ENCODE measurements at regions not wholly inside any gene's neighbourhood (a gene's known extent, or its start where the extent isn't known, plus 50 kb on each side); places are given as distances from the start of the nearest gene placed in this dataset.

DNA sequence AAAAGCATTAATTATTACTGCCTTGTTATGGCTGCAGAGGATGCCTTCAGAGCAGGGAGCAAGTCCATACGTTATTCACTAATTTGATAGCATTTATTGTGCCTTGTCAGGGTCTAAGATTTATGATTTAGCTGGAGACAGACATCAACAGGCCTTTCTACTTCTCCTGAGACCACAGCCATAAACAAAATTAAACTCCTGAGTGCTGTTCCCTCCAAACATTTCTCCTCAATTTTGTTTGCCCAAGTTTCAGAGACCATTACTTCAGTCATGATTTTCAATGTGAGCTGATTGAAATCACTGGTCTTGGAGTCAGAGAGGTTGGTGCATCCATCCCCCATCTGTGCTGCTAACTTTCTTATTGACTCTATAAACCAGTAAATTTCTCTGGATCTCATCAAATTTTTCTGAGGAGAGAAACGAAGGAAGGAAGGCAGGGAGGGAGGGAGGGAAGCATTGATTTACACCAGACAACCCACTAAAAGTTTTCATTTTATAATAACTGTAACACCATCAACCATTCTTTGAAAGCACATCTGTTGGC, 423.6 kb upstream of the CDH11 start:
- in situ Hi-C loops (cut with MboI; ENCODE audit: low sequenced_read_pairs), result no loop called here

DNA sequence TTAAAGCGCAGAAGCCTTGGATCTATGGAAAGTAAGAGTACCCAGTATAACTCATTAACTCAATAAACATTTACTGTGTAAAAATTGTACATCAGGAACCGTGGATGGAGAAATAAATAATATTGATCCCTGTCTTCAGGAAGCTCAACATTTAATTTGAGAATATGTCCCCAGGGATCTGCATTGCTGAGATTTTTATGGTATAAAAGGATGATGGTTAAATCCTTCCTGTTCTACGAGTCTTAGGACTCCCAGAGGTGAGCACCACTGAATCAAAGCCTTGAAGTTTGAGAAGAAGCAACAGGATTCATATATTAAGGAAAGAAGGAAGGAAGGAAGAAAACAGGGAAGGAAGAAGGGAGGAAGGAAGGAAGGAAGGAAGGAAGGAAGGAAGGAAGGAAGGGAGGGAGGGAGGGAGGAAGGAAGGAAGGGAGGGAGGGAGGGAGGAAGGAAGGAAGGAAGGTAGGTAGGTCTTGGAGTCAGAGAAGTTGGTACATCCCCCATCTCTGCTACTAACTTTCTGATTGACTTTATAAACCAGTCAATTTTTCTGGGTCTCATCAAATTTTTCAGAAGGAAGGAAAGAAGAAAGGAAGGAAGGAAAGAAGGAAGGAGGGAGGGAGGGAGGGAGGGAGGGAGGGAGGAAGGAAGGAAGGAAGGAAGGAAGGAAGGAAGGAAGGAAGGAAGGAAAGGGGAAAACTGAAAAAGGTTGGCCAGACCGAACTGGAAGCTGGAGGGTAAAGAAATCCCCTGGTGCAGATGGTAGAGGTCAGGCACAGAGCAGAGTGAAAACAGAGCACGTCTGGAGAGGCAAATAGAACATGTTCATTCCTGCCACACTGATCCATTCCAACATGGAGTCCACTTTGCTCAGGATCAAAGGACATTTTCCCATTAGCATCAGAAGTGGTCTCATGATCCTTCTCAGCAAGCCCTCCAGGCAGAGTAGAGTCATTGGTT, 422.2 kb upstream of the CDH11 start:
- in situ Hi-C loops (cut with MboI; ENCODE audit: low sequenced_read_pairs), result no loop called here

DNA sequence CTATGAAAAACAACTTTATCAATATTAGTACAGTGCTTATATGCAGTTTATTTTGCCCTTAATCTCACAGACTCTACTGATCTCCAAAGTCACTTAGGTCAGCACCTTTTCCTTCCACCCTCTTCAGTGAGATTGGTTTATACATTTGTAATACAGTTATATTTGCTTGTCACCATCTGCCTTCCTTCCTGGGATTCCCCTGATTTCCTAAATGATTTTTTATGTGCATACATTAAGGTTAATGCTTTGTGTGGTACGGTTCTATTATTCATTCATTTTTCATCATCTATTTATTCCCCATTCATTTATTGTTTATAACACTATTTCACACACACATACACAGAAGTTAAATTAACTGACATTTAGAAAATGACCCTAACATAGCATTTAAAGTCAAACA, 419.8 kb upstream of the CDH11 start:
- in situ Hi-C loops (cut with MboI; ENCODE audit: low sequenced_read_pairs), result no loop called here

DNA sequence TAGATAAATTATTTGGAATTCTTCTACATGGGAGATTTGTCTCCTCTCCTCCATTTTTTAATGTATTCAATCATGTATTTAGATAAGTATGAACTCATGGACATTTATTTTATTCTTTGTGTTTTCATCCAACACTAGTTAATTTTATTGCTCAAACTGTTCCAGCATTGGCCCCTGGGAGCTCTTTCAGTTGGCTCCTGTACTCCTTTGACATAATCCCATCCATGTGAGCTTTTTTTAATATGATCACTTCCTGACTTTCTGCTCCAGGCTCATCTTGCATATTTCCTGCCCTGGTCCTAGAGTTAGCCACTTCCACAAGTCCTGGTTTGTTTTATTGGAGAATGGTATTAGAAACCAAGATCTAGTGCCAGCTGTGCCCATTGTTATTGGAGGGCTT, 419.0 kb upstream of the CDH11 start:
- in situ Hi-C loops (cut with MboI; ENCODE audit: low sequenced_read_pairs), result no loop called here

DNA sequence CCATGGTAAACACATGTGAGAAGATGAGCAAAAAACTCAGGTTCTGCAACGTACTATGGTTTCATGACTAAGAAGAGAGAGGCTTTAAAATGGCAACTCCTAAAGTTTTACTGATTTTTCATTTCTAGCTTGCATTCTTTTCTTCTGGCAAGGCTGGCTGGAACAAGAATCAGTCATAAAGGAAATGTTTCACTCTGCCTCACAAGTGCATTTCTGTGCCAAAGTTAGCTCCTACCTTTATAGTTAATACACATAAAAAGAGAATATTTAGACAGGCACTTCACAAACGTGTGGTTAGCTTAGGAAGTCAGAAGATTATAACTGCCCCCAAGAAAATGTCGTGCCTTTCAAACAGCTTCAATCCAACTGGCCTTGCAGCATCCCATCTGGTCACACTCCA, 417.1 kb upstream of the CDH11 start:
- in situ Hi-C loops (cut with MboI; ENCODE audit: low sequenced_read_pairs), result no loop called here

DNA sequence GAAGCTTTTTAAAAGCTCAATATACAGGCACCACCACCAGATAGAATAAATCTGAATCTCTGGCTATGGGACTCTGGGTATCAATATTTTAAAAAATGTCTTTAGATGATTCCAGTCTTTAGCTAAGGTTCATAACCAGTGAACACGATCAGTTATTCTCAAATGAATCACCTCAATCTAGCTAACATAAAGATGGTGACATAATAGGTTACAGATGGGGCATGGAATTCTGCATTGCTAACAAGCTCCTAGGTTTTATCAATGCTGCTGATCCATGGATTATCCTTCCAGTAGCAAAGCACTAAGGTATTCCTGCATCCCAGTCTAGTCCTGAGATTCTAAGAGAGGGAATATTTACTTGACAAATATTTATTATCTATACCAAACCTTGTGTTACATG, 415.5 kb upstream of the CDH11 start:
- in situ Hi-C loops (cut with MboI; ENCODE audit: low sequenced_read_pairs), result no loop called here

DNA sequence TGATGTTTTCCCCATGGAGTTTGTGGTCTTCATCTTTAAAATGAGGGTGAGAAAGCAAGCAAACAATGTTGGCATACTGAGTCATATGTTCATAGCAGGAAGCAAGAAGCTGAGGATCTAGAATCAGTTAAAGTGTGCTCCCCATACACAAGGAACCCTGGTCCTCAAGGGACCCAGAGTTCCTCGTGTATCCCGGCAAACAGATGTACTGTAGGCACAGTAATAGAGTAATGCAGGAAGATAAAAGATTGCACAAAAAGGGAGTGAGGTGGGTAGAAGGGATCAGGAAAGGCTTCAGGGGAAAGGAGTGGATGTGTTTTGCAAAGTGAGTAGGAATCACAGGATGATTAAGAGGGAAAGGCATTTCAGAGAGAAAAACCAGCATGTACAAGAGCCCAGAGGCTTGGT, 412.3 kb upstream of the CDH11 start:
- in situ Hi-C loops (cut with MboI; ENCODE audit: low sequenced_read_pairs), result no loop called here

DNA sequence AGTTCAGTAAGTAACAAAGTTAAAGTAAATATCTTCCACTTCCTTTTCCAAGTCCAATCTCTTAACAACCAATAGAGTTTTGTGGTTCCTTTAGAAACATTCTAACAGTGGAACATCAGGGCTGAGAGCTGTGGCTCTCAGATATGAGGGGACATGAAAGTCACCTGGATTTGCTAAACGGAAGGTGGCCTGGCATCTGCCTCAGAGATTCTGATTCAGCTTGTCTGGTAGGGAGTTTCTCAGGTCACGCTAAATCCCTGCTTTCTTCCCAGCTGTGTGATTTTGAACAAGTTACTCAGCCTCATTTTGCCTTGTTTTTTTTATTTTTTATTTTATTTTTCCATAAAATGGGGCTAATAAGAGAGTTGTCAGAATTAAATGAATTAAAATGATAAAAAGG, 411.0 kb upstream of the CDH11 start:
- in situ Hi-C loops (cut with MboI; ENCODE audit: low sequenced_read_pairs), result no loop called here

DNA sequence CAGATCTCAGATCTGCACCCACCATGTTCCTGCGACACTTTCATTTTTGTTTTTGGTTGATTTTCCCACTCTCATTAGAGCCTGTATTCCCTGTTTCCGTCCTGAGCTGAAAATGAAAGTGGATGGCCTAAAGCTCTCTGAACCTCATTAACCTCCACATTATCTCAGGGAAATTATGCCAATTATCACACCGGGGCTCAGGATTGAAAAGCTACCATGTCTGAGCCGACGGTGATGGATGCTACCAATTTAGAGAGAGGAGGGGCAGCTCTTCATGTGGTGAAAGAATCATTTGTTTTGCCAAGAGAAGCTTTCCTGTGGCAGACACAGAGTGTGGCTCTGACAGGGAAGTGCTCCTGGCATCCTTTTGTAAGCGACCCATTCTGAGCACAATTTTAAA, 410.4 kb upstream of the CDH11 start:
- in situ Hi-C loops (cut with MboI; ENCODE audit: low sequenced_read_pairs), result no loop called here

DNA sequence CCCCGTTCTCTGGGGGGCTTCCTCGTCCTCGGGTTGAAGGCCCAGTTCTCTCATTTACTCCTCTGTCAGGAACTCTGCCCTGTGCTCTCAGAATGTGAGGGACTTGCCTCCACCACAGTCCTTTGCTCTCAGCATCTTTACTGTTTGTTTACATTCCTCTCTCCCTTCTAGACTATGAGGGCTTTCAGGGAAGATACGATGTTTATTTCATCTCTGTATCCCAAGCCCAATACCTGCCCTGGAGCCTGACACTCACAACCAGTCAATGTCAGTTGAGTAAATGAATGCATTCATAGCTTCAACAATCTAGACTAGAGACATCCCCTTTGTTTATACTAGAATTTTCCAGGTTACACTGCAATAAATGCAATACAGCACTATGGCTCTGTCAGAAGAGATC, 409.6 kb upstream of the CDH11 start:
- in situ Hi-C loops (cut with MboI; ENCODE audit: low sequenced_read_pairs), result no loop called here

DNA sequence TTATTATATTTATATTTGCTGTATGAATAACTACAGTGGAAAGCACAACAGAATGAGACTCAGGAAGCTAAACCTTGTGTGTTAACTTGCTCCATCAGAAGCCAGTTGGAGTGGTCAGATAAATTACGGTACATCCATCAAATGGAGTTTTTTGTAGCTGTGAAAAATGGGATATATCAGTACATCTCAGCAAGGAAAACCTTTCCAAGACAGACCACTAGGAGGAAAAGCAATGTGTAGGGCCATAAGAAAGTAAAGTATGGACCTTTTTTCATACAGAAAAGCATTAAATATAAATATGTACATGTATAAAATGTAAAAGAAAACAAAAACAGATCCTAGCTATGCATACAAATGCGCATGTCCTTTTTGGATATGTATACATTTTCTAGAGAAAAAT, 403.8 kb upstream of the CDH11 start:
- in situ Hi-C loops (cut with MboI; ENCODE audit: low sequenced_read_pairs), result no loop called here

DNA sequence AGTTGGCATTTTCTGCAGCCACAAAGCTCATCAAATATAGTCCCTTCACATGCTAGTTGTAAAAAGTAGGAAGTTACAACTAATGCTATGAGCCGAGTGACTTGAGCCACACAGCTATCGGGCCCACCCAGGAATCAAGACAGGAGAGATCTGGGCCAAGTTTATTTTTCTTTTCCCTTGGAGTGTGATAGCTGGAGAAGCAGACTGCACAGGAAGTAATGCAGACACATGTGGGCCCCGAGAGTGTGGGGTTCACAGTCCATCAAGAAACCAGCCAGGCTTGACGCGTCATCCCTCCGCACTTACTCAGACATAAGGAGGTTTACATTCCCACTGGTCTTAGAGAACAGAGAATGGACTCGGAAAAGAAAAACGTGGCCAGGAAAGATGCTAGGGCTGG, 403.1 kb upstream of the CDH11 start:
- in situ Hi-C loops (cut with MboI; ENCODE audit: low sequenced_read_pairs), result no loop called here

DNA sequence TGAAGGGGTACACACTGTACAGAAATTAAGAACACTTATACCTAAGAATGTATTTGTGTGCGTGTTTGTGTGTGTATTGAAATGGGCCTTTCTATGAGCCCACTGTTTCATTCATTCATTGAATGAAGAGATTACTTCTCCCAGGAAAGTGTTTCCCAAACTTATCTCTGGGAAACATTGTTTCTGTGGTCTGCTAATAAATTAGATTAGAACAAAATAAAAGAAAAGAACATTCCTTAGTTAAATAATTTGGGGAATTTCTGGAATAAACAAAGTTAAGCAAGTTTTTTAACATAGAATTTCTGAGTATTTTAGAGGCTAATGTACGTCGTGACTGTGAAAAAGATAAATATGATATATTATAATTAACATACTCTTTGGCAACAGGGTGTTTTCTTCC, 402.4 kb upstream of the CDH11 start:
- in situ Hi-C loops (cut with MboI; ENCODE audit: low sequenced_read_pairs), result no loop called here

DNA sequence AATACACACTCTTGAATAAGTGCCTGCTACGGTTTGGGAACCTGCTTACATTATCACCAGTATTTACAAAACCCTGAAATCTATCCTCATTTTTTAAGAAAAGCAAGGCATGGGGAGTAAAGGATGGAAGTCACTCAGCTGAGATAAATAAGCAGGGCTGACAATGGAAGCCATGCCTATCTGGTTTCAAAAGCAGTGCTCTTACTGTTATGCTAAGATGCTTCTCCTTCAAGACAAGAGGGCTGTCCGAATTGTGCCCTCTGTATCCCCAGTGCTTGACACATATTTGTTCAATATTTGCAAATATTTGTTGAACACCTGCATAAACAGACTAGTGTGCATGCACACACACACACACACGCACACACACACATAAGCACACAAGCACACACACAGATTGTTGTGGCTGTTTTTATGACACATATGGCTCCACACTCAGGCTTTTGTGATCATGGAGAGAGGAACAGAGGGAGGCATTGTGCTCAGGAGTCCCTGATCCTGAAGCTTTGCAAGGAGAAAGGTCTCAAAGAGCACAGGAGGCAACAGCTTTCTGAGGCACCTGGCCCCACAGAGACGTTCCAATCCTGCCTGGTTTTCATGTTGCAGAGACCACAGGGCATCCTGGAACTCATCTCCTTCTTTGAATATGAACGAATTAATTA, 401.6 kb upstream of the CDH11 start:
- in situ Hi-C loops (cut with MboI; ENCODE audit: low sequenced_read_pairs), result no loop called here

DNA sequence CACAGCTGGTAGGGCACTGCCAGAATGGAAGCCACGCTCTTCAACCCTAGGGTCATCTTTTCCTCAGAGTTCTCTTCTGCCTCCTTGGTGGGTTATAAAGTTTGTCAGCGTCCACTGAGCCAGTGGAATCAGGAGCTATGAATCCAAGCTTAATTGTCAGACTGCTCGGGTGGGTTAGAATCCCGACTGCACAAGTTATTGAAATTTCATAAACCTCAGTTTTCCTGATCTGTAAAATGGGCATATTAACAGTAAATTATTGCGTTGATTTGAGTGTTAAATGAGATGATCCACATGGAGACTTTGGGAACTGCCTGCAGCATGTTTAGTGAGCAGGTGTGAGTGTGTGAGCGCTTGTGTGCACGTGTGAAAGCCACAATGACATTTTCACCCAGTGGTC, 400.5 kb upstream of the CDH11 start:
- in situ Hi-C loops (cut with MboI; ENCODE audit: low sequenced_read_pairs), result no loop called here

DNA sequence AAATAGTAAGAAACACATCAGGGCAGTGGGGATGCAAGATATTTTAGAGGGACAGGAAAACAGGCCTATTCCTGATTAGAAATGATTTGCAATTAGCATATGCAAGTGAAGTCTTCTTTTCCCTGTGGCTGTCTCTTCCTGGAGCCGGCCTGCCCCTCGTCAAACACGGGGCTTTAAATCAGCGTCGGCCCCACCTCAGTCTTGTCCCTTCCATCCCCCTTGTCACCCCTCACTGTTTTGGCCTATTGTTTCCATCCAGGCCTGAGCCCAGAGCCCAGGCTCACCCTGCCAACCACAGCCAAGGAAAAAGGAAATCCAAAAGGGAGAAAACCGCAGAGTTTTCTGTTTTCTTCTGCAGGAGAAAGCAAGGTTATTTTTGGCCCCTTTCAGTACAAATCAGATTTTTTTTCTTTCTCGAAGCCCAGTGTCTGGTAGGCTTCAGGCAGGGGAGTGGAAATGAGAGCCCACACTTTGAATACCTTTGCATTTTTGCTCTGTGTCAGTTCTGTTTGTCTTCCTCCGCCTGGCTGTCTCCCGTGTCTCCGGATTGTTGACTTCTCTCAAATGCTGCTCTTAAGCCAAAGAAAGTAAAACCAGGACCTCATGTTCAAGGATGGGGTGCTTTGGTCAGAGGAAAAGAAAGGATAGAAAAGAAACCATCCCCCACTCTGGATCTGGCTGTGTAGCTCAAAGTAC, 399.9 kb upstream of the CDH11 start:
- in situ Hi-C loops (cut with MboI; ENCODE audit: low sequenced_read_pairs), result no loop called here

DNA sequence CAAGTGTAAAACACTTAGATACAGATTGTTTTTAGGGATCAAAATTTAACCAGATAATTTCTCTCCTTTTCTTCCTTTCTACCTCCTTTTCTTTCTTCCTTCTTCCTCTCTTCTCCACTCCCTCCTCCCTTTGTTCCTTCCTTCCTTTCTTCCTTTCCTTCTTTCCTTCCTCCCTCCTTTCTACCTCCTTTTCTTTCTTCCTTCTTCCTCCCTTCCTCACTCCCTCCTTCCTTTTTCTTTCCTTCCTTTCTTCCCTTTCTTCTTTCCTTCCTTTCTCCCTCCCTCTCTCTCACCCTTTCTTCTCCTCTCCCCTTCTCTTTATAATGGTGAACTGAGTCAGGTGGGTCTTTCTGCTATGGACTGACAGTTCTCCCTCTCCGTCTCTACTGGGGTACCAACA, 397.5 kb upstream of the CDH11 start:
- in situ Hi-C loops (cut with MboI; ENCODE audit: low sequenced_read_pairs), result no loop called here

DNA sequence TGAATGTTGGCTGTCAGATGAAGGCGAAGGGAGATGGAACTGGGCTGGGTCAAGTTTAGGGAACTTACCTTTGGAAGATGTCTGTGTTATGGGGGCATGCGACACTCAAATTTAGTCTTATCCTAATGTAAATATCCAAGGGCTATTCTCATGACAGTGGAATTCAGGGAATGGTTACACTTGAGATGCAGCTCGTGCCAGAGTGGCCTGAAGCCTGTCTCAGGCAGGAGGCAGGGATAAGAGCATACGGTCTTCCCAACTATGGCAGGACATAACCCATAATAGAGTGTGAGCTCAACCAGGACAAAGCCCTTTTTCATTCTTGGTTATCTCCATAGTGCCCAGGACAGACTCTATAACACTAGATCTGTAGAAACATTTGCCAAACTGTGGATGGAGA, 393.3 kb upstream of the CDH11 start:
- in situ Hi-C loops (cut with MboI; ENCODE audit: low sequenced_read_pairs), result no loop called here

DNA sequence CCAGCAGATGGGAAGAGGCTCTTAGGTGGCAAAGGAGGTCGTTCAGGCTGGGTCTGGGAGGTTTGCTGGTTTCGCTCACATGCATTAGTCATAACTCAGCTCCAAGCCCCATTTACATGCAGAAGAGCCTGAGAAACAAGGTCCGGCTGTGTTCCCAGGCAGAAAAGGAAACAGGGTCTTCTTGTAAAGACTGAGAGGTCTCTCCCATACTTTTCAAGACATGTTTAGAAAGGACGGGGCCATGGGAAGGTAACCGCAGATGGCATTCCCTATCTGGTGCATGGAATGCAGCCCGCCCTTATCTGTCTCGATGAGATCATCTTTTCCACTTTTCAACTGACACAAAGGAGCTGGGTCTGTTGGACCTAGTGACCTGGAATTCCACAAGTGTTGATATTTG, 389.0 kb upstream of the CDH11 start:
- in situ Hi-C loops (cut with MboI; ENCODE audit: low sequenced_read_pairs), result no loop called here

DNA sequence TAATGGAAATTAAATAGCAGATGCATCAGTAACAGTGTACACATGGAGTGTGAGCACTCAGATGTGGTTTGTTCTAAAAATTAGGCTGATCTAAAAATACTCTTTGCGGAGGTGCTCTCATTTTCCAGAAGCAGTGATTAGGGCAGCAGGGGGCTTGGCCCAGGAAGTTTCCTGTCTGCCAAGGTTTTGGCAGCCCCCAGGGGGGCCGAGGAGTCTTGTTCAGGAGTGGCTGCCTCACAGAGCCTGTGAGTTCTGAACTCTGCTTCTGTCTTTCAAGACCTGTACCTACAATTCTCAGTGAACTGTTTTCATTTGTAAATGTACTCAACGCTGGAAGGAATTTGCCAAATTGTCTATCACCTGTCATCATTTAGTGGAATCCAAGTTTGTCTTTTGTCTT, 388.4 kb upstream of the CDH11 start:
- in situ Hi-C loops (cut with MboI; ENCODE audit: low sequenced_read_pairs), result no loop called here

DNA sequence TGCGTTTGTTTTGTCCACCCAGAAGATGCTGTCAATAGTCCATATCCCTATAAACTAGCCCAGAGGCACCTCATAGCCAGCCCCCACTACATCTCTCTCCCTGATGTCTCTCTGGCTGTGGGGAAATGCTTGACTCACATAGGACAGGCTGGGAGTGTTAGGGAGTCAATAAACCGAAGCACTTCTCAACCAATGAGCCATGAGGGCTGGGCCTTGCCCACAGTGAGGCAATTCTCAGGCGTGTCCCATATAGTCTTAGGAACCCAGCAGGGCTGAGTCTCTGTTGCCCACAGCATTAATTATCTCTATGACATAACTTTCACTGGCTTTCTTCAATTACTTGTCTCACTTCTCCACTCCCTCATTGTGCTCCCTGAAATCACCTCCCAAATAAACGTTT, 387.3 kb upstream of the CDH11 start:
- in situ Hi-C loops (cut with MboI; ENCODE audit: low sequenced_read_pairs), result no loop called here

DNA sequence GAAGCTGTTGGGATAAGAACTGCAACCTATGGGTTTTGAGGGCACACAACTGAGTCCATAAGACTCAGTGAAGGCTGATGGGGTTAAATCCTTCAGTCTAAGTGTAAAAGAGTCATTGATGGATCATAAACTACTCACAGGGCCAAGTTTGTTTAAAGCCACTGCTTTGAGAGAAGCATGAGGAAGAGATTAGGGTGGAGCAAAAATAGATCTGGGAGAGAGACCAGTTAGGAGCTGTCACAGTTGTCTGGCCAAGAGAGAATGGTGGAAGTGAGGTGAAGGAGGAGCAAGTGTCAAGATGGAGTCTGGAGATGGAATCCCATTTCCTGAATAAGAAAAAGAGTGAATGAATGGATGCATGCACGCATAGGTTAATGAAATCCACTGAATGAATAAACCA, 379.1 kb upstream of the CDH11 start:
- in situ Hi-C loops (cut with MboI; ENCODE audit: low sequenced_read_pairs), result no loop called here

All from HL-60/S4 treated with retinoic acid at 250 ng/mL for 4 days and 3 days (cell line).